GM19372 (cell line): ENCODE measurements at regions not wholly inside any gene's neighbourhood (a gene's known extent, or its start where the extent isn't known, plus 50 kb on each side); places are given as distances from the start of the nearest gene placed in this dataset.
"Not testable (repeated sequence)": the region's sequence is repeated elsewhere in the genome, so short reads cannot be mapped to it uniquely, and the experiment has no call there.

Source experiments
- ATAC-seq: cut with Tn5 transposase; IDR thresholded peaks from one replicate; pipeline ENCODE4 v1.9.1; 2021; ENCODE audit warnings: mild to moderate bottlenecking, low read depth, moderate library complexity; ENCODE audit not compliant: unreplicated experiment

DNA sequence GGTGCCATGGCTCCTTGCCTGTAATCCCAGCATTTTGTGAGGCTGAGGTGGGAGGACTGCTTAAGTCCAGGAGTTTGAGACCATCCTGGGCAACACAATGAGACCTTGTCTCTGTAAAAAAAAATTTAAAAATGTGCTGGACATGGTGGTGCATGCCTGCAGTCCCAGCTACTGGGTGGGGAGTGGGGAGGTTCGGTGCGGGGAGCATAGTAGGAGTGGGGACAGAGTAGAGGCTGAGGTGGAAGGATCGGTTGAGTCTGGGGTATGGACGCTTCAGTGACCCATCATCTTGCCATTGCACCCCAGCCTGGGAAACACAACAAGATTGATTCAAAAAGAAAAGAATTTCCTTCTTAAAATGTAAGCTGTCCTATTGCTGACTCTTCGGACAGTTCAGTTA lies 1490.0 kb upstream of the GBE1 start:
- no peak for ATAC-seq

- ATAC-seq: no peak
Observed at GRCh38 chr3:83250613-83251012, 1489.2 kb upstream of the GBE1 start.

GRCh38 chr3:83248454-83248853 lies 1487.0 kb upstream of the GBE1 start:
- no peak for ATAC-seq

GRCh38 chr3:83235180-83235814 lies 1473.9 kb upstream of the GBE1 start:
- ATAC-seq: no peak

GRCh38 chr3:83233715-83234114 lies 1472.3 kb upstream of the GBE1 start:
- ATAC-seq: no peak

DNA sequence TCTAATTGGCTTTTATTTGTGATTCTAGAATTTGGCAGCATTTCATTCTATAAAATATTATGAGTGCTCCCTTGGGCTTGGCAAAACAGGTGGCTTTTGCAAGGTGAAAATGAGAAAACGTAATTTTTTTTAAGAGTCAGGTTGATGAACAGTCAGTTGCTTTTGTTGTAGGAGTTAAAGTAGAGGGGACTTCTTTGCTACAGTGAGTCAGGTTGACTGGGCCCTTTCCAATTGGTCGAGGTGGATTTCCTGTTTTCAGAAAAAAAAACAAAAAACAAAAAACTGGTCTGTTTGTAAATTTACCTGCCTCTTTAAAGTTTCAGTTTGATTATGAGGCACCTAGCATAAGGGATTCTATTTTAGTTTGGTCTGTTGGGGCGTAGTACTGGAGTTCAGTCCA lies 1469.4 kb upstream of the GBE1 start:
- no peak for ATAC-seq

GRCh38 chr3:83230376-83230775 lies 1468.9 kb upstream of the GBE1 start:
- no peak for ATAC-seq

DNA sequence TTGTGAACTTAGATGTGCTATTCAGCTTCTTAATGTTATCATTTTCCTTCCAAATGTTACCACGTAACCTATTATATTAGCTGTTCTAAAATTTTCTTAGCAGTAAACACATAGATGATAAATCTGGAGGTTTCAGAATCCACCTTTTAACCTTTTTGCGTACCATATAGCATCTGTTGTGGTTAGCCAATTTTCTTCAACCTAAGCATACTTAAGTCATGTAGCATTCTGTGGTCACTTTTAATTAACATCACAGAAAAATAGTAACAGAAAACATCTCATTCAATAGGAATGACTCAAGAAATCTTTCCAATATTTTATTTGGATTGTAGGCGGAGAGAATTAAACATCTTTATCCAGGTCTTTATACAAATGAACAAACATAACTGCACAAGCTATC lies 1465.3 kb upstream of the GBE1 start:
- no peak for ATAC-seq

- ATAC-seq: no peak
Observed at GRCh38 chr3:83224101-83224868, 1462.8 kb upstream of the GBE1 start.

DNA sequence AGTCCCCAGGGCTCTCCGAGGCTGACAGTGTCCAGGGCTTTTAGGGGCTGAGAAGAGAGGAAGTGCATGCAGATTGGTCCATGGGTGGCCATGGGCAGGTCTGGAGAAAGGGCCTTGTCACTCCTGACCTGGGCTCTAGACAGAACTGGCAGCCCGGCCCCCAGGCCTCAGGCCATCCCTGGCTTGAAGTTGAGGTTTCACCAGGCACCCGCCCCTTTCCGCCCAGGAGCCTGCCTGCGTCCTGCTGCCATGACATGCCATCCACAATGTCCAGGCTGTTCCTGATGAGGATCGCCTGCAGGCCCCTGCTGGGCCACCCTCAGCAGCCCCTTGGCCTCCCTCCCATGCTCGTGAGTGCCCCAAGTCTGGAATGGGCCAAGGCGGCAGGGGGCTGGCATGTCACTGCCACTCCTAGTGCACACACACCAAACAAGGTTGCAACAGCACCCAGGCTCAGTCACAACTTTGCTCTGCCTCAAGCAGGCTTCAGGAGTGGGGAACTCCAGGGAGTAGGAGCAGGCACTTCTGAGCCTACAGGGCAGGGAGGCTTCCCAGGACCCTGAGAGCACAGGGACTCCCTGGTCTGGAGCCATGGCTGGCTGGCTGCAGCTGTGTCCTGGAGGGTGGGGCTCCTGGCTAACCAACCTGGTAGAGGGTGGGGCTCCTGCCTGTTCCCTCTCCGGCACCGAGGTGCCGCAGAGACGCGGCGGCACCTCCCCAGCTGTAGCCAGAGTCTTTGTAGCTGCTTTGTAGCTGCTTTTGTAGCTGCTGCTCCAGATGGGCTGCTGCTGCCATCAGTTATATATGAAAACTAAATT lies 1457.1 kb upstream of the GBE1 start:
- ATAC-seq: no peak

DNA sequence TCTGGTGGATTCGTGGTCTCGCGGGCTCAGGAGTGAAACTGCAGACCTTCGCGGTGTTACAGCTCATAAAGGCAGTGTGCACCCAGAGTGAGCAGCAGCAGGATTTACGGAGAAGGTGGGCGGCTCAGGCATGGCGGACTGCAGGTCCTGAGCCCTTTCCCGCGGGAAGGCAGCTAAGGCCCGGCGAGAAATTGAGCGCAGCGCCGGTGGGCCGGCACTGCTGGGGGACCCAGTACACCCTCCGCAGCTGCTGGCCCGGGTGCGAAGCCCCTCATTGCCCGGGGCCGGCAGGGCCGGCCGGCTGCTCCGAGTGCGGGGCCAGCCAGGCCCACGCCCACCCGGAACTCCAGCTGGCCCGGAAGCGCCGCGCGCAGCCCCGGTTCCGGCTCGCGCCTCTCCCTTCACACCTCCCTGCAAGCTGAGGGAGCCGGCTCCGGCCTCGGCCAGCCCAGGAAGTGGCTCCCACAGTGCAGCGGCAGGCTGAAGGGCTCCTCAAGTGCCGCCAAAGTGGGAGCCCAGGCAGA lies 1456.2 kb upstream of the GBE1 start:
- not testable (repeated sequence) for ATAC-seq

- ATAC-seq: no peak
Observed at GRCh38 chr3:83216919-83217594, 1455.6 kb upstream of the GBE1 start.

DNA sequence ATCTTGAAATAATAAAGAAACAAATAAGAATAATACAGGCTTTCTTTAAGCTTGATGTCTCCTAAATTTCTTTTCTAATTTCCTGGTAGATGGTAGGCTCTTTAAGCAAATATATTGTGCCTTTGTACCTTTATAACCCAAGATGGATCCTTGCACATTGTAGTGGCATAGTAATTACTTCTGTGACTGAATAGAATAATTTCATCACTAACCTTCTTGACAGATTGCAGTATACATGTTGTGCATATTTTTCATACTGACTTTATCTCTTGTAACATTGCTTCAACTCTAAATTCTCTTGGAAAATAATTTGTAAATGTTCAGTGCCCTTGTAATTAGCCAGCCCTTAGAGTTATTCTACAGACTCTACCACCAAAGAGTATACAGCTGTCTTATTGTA lies 1433.8 kb upstream of the GBE1 start:
- ATAC-seq: no peak

- ATAC-seq: no peak
Observed at GRCh38 chr3:83193526-83193925, 1432.1 kb upstream of the GBE1 start.

- ATAC-seq: no peak
Observed at GRCh38 chr3:83189634-83190033, 1428.2 kb upstream of the GBE1 start.

GRCh38 chr3:83169473-83169872 lies 1408.0 kb upstream of the GBE1 start:
- no peak for ATAC-seq

DNA sequence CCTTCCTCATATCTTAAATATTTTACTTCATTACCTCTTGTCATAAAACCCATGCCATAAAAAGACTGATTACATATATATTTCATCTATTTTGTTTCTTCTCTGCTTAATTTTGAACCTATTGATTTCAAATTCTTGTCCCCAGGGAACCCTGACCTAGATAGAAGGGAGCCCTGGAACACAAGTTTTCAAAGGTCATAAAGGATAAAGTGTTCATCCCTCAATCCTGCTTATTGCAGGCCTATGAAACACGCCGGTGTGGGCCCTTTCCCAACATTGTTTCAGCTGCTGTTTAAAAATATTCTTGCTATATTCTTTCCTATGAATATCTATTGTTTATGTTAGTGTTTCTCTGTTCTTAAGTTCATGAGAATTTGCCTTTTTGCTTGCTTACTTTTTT lies 1389.5 kb upstream of the GBE1 start:
- ATAC-seq: no peak

- ATAC-seq: no peak
Observed at GRCh38 chr3:83140983-83141382, 1379.5 kb upstream of the GBE1 start.

GRCh38 chr3:83131236-83131635 lies 1369.8 kb upstream of the GBE1 start:
- ATAC-seq: no peak

DNA sequence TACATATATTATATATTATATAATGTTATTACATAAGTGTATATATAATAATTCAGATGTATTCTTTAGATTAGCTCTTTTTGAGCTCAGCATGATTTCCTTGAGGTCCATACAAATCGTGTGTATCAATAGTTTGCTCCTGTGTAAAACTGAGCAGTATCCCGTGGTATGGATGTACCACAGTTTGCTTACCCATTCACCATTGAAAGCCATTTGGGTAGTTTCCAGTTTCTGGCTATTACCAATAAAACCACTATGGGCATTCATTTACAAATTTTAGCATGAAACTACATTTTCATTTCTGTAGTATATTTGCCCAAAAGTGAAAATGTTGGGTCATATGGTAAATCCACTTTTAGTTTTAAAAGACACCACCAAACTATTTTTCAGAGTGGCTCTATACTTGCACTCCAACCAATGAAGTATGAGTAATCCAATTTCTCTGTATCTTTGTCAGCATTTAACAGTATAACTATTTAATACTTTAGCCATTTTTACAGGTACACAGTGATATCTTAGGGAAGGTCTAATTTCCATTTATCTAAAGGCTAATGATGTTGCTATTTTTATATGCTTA lies 1361.4 kb upstream of the GBE1 start:
- no peak for ATAC-seq
